GM12878 (cell line): ENCODE measurements at regions not wholly inside any gene's neighbourhood (a gene's known extent, or its start where the extent isn't known, plus 50 kb on each side); places are given as distances from the start of the nearest gene placed in this dataset.

ENCODE experiments used
- ATAC-seq: fragments of 200-7000 bp; cut with Tn5 transposase; 3 replicates; pipeline ENCODE4 v1.9.1; 2020; ENCODE audit warnings: mild to moderate bottlenecking, moderate library complexity
- BruUV-seq: library from RNA; stranded (reverse); fragments of 400-500 nt; replicated peaks from 2 replicates; lab custom pipeline; 2021; lab: Mats Ljungman, UMichigan
- CTCF ChIA-PET: fragments of 300-600 bp; sonication (Branson Sonifier 250); formaldehyde crosslinking; extraction: SDS; loops from one replicate; lab custom pipeline; 2021; ENCODE audit warnings: inconsistent platforms; lab: Yijun Ruan, JAX
- POLR2A ChIA-PET: fragments of 350-600 bp; formaldehyde crosslinking; extraction: SDS; loops from one replicate; lab custom pipeline; 2021; ENCODE audit warnings: inconsistent platforms; lab: Charles Lee
- RAD21 ChIA-PET: fragments of 300-600 bp; sonication (Branson Sonifier 250); formaldehyde crosslinking; loops from one replicate; lab custom pipeline; 2023; ENCODE audit warnings: antibody characterized with exemption; ENCODE audit not compliant: unreplicated experiment; lab: Charles Lee
- SMC1A ChIA-PET: fragments of 300-600 bp; sonication (Branson Sonifier 250); formaldehyde crosslinking; loops from one replicate; lab custom pipeline; 2023; ENCODE audit not compliant: unreplicated experiment, uncharacterized antibody; lab: Charles Lee
- DNase-seq: peaks from one replicate; pipeline ENCODE4 v3.0.0-alpha.2; 2011; ENCODE audit warnings: low read depth, low spot score
- FAIRE-seq: peaks from 3 replicates; lab custom pipeline; 2011; peaks lifted over from hg19 to GRCh38; lab: Jason Lieb, UNC
- H2AFZ ChIP-seq: 2 replicates; pipeline ENCODE4 v1.6.0; 2011; ENCODE audit warnings: low read depth, low read length, control low read depth; ENCODE audit not compliant: control insufficient read depth
- H3K27ac ChIP-seq: 2 replicates; pipeline ENCODE4 v1.5.1; 2011; ENCODE audit warnings: control low read depth; ENCODE audit not compliant: control insufficient read depth, insufficient read depth
- H3K27me3 ChIP-seq, 2 experiments: replicated peaks in 1 of 2; 2 replicates each; pipeline versions ENCODE4 v1.6.0 to v1.6.1; 2011; ENCODE audit warnings: low read length in 1 of 2; ENCODE audit not compliant: control insufficient read depth in 2 of 2, insufficient read depth in 2 of 2
- H3K36me3 ChIP-seq, 2 experiments: 2 replicates each; pipeline ENCODE4 v1.5.1; 2011; ENCODE audit warnings: low read length in 1 of 2; ENCODE audit not compliant: control insufficient read depth in 2 of 2, insufficient read depth in 2 of 2
- H3K4me1 ChIP-seq: 2 replicates; pipeline ENCODE4 v1.6.1; 2011; ENCODE audit warnings: mild to moderate bottlenecking, low read length, moderate library complexity, mixed read lengths; ENCODE audit not compliant: control insufficient read depth, insufficient read depth
- H3K4me2 ChIP-seq: 2 replicates; pipeline ENCODE4 v1.6.0; 2011; ENCODE audit warnings: control low read depth; ENCODE audit not compliant: control insufficient read depth, insufficient read depth
- H3K4me3 ChIP-seq: fragments of 200-600 bp; sonication (generic); 2 replicates; pipeline ENCODE4 v1.5.1; 2016
- H3K79me2 ChIP-seq: 2 replicates; pipeline ENCODE4 v1.6.0; 2011; ENCODE audit warnings: low read length; ENCODE audit not compliant: control insufficient read depth, insufficient read depth
- H3K9ac ChIP-seq: 2 replicates; pipeline ENCODE4 v1.8.0; 2011; ENCODE audit warnings: low read length, control low read depth, mixed read lengths; ENCODE audit not compliant: control insufficient read depth, insufficient read depth
- H3K9me3 ChIP-seq: replicated peaks from 3 replicates; pipeline ENCODE4 v1.5.1; 2011; ENCODE audit warnings: mild to moderate bottlenecking, low read length; ENCODE audit not compliant: control insufficient read depth, insufficient read depth
- H4K20me1 ChIP-seq: 2 replicates; pipeline ENCODE4 v1.6.0; 2011; ENCODE audit not compliant: control insufficient read depth, insufficient read depth
- CEBPB ChIP-seq, 2 experiments: fragments of 150-350 bp in 1 of 2; IDR thresholded peaks; 2 replicates each; pipeline ENCODE4 v1.6.1; 2012 to 2014; ENCODE audit warnings: low read depth in 2 of 2, low read length in 2 of 2, borderline replicate concordance in 1 of 2, inconsistent platforms in 1 of 2
- EZH2 ChIP-seq: IDR thresholded peaks from 2 replicates; pipeline ENCODE4 v1.6.1; 2012; ENCODE audit warnings: low read depth, mild to moderate bottlenecking, control low read depth, inconsistent platforms, low read length, borderline replicate concordance; ENCODE audit not compliant: control insufficient read depth
- LARP7 ChIP-seq: fragments of 450-650 bp; IDR thresholded peaks from 2 replicates; pipeline ENCODE4 v1.6.1; 2017; ENCODE audit warnings: mild to moderate bottlenecking
- MXI1 ChIP-seq: fragments of 150-350 bp; IDR thresholded peaks from 2 replicates; pipeline ENCODE4 v1.6.1; 2011; ENCODE audit warnings: low read depth, mild to moderate bottlenecking, inconsistent platforms, low read length, improper control_type of control experiment
- NRF1 ChIP-seq: conservative IDR thresholded peaks from 2 replicates; pipeline ENCODE4 v1.6.1; 2011; ENCODE audit warnings: mild to moderate bottlenecking, low read depth, low read length, improper control_type of control experiment
- PML ChIP-seq: IDR thresholded peaks from 2 replicates; pipeline ENCODE4 v1.6.1; 2012; ENCODE audit warnings: low read length, inconsistent platforms
- POLR2AphosphoS5 ChIP-seq: IDR thresholded peaks from 2 replicates; pipeline ENCODE4 v1.6.1; 2011; ENCODE audit warnings: mild to moderate bottlenecking, low read length, inconsistent platforms
- RAD21 ChIP-seq: IDR thresholded peaks from 2 replicates; pipeline ENCODE4 v1.6.1; 2011; ENCODE audit warnings: mild to moderate bottlenecking, low read depth, low read length, moderate library complexity; ENCODE audit not compliant: insufficient read depth
- RFX5 ChIP-seq: IDR thresholded peaks from 2 replicates; pipeline ENCODE4 v1.6.1; 2011; ENCODE audit warnings: low read depth, low read length, improper control_type of control experiment
- SPI1 ChIP-seq: IDR thresholded peaks from 2 replicates; pipeline ENCODE4 v1.6.1; 2011; ENCODE audit warnings: low read depth, mild to moderate bottlenecking, low read length, moderate library complexity, borderline replicate concordance; ENCODE audit not compliant: insufficient read depth
- SRF ChIP-seq, 2 experiments: IDR thresholded peaks; 2 replicates each; pipeline ENCODE4 v1.6.1; 2011; ENCODE audit warnings: low read depth in 2 of 2, low read length in 2 of 2, mild to moderate bottlenecking in 1 of 2, moderate library complexity in 1 of 2
- TCF3 ChIP-seq: IDR thresholded peaks from 2 replicates; pipeline ENCODE4 v1.6.1; 2012; ENCODE audit warnings: low read depth, mild to moderate bottlenecking, low read length, borderline replicate concordance; ENCODE audit not compliant: insufficient read depth
- WRNIP1 ChIP-seq: IDR thresholded peaks from 2 replicates; pipeline ENCODE4 v1.6.1; 2011; ENCODE audit warnings: low read depth, low read length, improper control_type of control experiment, borderline replicate concordance
- ZNF217 ChIP-seq: fragments of 450-650 bp; IDR thresholded peaks from 2 replicates; pipeline ENCODE4 v1.6.1; 2017; ENCODE audit warnings: antibody characterized with exemption, mild to moderate bottlenecking
- WGBS: methylation state at CpG from one replicate; pipeline ENCODE4 v1.1.6; 2016; ENCODE audit warnings: low lambda C conversion rate; ENCODE audit not compliant: insufficient replicate concordance, insufficient coverage; ENCODE audit errors: missing lambda C conversion rate; 5-methylcytosine and 5-hydroxymethylcytosine counted together
- in situ Hi-C: fragments of 300-500 bp; cut with MboI; formaldehyde crosslinking; loops from 9 replicates; pipeline ENCODE4 v1.14.3; 2018; ENCODE audit warnings: mixed read lengths
- intact Hi-C: fragments of 100-400 bp; cut with micrococcal nuclease; formaldehyde crosslinking; loops from one replicate; pipeline ENCODE4 v1.14.2; 2022; ENCODE audit not compliant: unreplicated experiment
- TF ChIP-seq, protein P1 (sequence below): IDR thresholded peaks from 2 replicates; pipeline ENCODE4 v1.6.1; 2011; ENCODE audit warnings: mild to moderate bottlenecking, low read depth, low read length, moderate library complexity; ENCODE audit not compliant: insufficient replicate concordance
- TF ChIP-seq, protein P2 (sequence below): fragments of 450-650 bp; IDR thresholded peaks from 2 replicates; pipeline ENCODE4 v1.6.1; 2017; ENCODE audit warnings: mild to moderate bottlenecking, low read depth, inconsistent platforms; ENCODE audit not compliant: poor library complexity, severe bottlenecking
- TF ChIP-seq, protein P3 (sequence below): IDR thresholded peaks from 2 replicates; pipeline ENCODE4 v1.6.1; 2011; ENCODE audit warnings: borderline replicate concordance, low read depth, mild to moderate bottlenecking, moderate library complexity, mixed read lengths, low read length; ENCODE audit not compliant: insufficient read depth; ENCODE audit errors: extremely low read length

DNA sequence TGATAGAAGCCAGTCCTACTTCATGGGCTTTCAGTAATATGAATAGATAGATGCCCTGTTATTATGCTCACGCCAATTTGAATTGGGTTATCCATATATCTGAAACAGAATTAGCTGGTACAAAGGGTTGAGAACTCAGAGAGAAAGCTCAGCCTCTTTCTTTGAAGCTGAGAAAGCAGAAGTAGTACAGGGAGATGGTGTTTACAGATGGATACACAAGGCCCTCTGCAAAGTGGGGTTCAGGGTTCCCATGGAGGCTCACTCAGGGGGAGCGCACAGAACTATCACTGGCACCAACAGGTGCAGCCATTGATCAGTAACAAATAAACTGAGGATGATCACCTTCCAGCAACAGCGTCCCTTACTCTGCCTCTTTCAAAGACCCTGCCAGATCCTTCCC lies 349.7 kb downstream of the ICE1 start:
- ChIA-PET SMC1A (no interaction called here), RAD21 (interaction anchor here (1.2 kb wide), 1 partner anchor 139 kb away, joined by 3 read pairs; no protein-coding TSS in a partner anchor), CTCF (interaction anchor here (1.2 to 1.3 kb wide), 2 partner anchors 14 to 24 kb away, joined by 3 read pairs; no protein-coding TSS in a partner anchor), POLR2A (no interaction called here)
- Histone ChIP-seq H3K27me3 (no peaks in the 10 kb centered on the region; a peak in 1 of 4 replicates), H2AFZ (no peak overlapping the region), H3K4me1 (no peaks in the 10 kb centered on the region), H3K9ac (no peak overlapping the region), H3K9me3 (no peaks in the 10 kb centered on the region), H3K4me2 (no peak overlapping the region), H3K4me3 (no peak overlapping the region), H3K79me2 (no peaks in the 10 kb centered on the region), H4K20me1 (no peaks in the 10 kb centered on the region; the same call in 1 of the 2 replicates), H3K27ac (no peak overlapping the region), H3K36me3 (no peaks in the 10 kb centered on the region)
- TF ChIP-seq RAD21 = no peak
- no peak for TF ChIP-seq TCF3
- no peak for TF ChIP-seq NRF1
- TF ChIP-seq WRNIP1 = no peak
- TF ChIP-seq, protein P1, sequence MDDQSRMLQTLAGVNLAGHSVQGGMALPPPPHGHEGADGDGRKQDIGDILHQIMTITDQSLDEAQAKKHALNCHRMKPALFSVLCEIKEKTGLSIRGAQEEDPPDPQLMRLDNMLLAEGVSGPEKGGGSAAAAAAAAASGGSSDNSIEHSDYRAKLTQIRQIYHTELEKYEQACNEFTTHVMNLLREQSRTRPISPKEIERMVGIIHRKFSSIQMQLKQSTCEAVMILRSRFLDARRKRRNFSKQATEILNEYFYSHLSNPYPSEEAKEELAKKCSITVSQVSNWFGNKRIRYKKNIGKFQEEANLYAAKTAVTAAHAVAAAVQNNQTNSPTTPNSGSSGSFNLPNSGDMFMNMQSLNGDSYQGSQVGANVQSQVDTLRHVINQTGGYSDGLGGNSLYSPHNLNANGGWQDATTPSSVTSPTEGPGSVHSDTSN = no peak
- TF ChIP-seq, protein P2, sequence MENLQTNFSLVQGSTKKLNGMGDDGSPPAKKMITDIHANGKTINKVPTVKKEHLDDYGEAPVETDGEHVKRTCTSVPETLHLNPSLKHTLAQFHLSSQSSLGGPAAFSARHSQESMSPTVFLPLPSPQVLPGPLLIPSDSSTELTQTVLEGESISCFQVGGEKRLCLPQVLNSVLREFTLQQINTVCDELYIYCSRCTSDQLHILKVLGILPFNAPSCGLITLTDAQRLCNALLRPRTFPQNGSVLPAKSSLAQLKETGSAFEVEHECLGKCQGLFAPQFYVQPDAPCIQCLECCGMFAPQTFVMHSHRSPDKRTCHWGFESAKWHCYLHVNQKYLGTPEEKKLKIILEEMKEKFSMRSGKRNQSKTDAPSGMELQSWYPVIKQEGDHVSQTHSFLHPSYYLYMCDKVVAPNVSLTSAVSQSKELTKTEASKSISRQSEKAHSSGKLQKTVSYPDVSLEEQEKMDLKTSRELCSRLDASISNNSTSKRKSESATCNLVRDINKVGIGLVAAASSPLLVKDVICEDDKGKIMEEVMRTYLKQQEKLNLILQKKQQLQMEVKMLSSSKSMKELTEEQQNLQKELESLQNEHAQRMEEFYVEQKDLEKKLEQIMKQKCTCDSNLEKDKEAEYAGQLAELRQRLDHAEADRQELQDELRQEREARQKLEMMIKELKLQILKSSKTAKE = no peak
- no peak for TF ChIP-seq EZH2
- TF ChIP-seq MXI1 = no peak
- TF ChIP-seq SPI1 = no peak
- TF ChIP-seq RFX5 = no peak
- TF ChIP-seq, protein P3, sequence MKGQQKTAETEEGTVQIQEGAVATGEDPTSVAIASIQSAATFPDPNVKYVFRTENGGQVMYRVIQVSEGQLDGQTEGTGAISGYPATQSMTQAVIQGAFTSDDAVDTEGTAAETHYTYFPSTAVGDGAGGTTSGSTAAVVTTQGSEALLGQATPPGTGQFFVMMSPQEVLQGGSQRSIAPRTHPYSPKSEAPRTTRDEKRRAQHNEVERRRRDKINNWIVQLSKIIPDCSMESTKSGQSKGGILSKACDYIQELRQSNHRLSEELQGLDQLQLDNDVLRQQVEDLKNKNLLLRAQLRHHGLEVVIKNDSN = no peak
- no peak for TF ChIP-seq CEBPB (IDR thresholded peaks at IDR 0.05; ENCODE audit: borderline replicate concordance in 1 of 2, low read depth in 2 of 2, low read length in 2 of 2)
- TF ChIP-seq ZNF217 = no peak
- TF ChIP-seq PML = no peak
- no peak for TF ChIP-seq LARP7
- TF ChIP-seq SRF (IDR thresholded peaks at IDR 0.05; ENCODE audit: low read depth in 2 of 2, low read length in 2 of 2) = no peak
- TF ChIP-seq POLR2AphosphoS5 = no peak
- 55% methylated on average over 3 of the region's 3 CpGs for WGBS
- intact Hi-C loops = no loop called here
- FAIRE-seq (no peak), ATAC-seq (no peak), DNase-seq (no peak)
- in situ Hi-C loops = no loop called here
- BruUV-seq = no TSS peak
